Activated T-helper 2 cell treated with anti-CD3 and anti-CD28 coated beads, Interferon-gamma antibody, Interleukin-2, Interleukin-4, amounts not matched to agents 10 μg/mL and 5 μg/mL and 100 μg/mL, durations not matched to agents 14 hours and 24 hours and 36 hours (primary cell): ENCODE measurements at regions not wholly inside any gene's neighbourhood (a gene's known extent, or its start where the extent isn't known, plus 50 kb on each side); places are given as distances from the start of the nearest gene placed in this dataset.
"Not testable (repeated sequence)": the region's sequence is repeated elsewhere in the genome, so short reads cannot be mapped to it uniquely, and the experiment has no call there.

ENCODE experiments used
- DNase-seq: peaks from one replicate; pipeline ENCODE4 v3.0.0; 2021; ENCODE audit warnings: low spot score
- H3K27ac Mint-ChIP-seq: one replicate; pipeline ENCODE4 v1.8.0; 2021; ENCODE audit warnings: mixed read lengths
- H3K27me3 Mint-ChIP-seq: one replicate; pipeline ENCODE4 v1.8.0; 2021; ENCODE audit warnings: low read depth, mixed read lengths
- H3K36me3 Mint-ChIP-seq: one replicate; pipeline ENCODE4 v1.8.0; 2021; ENCODE audit warnings: low read depth, mixed read lengths
- H3K4me1 Mint-ChIP-seq: one replicate; pipeline ENCODE4 v1.8.0; 2021; ENCODE audit warnings: low read depth, mixed read lengths
- H3K4me3 Mint-ChIP-seq: one replicate; pipeline ENCODE4 v1.8.0; 2021; ENCODE audit warnings: low read depth, mild to moderate bottlenecking, moderate library complexity, mixed read lengths
- H3K9me3 Mint-ChIP-seq: one replicate; pipeline ENCODE4 v1.8.0; 2021; ENCODE audit warnings: mixed read lengths
- intact Hi-C: fragments of 100-400 bp; cut with micrococcal nuclease; formaldehyde crosslinking; loops from one replicate; pipeline ENCODE4 v1.15.1; 2023

GRCh38 chr2:160592993-160593392 is 99.4 kb upstream of the RBMS1 start:
- Mint-ChIP-seq H3K9me3 (peaks cover 13% of the 10 kb centered on the region), H3K4me3 (no peak overlapping the region), H3K4me1 (no peaks in the 10 kb centered on the region), H3K27me3 (peaks cover 3% of the 10 kb centered on the region), H3K27ac (no peak overlapping the region), H3K36me3 (no peaks in the 10 kb centered on the region)
- DNase-seq: no peak
- intact Hi-C loops: no loop called here

GRCh38 chr2:160596441-160596840 is 102.8 kb upstream of the RBMS1 start:
- Mint-ChIP-seq H3K9me3 (peaks cover 3% of the 10 kb centered on the region), H3K36me3 (no peaks in the 10 kb centered on the region), H3K27ac (no peak overlapping the region), H3K27me3 (no peaks in the 10 kb centered on the region), H3K4me1 (no peaks in the 10 kb centered on the region), H3K4me3 (no peak overlapping the region)
- no peak for DNase-seq
- intact Hi-C loops: no loop called here

GRCh38 chr2:160600437-160600836 is 106.8 kb upstream of the RBMS1 start:
- H3K36me3 Mint-ChIP-seq, H3K27ac Mint-ChIP-seq, H3K27me3 Mint-ChIP-seq, H3K9me3 Mint-ChIP-seq, intact Hi-C loops, H3K4me1 Mint-ChIP-seq, DNase-seq, H3K4me3 Mint-ChIP-seq: not testable (repeated sequence)

- no peaks in the 10 kb centered on the region for H3K4me1 Mint-ChIP-seq
- no peak for DNase-seq
- no peaks in the 10 kb centered on the region for H3K9me3 Mint-ChIP-seq
- H3K27me3 Mint-ChIP-seq: peaks cover 2% of the 10 kb centered on the region
- H3K4me3 Mint-ChIP-seq: no peak overlapping the region
- no peaks in the 10 kb centered on the region for H3K36me3 Mint-ChIP-seq
- H3K27ac Mint-ChIP-seq: no peak overlapping the region
- intact Hi-C loops: no loop called here
Measured at GRCh38 chr2:160602073-160602472, 108.5 kb upstream of the RBMS1 start.

- Mint-ChIP-seq H3K27ac (no peak overlapping the region), H3K36me3 (no peaks in the 10 kb centered on the region), H3K27me3 (peaks cover 4% of the 10 kb centered on the region), H3K4me1 (no peaks in the 10 kb centered on the region), H3K4me3 (no peak overlapping the region), H3K9me3 (no peaks in the 10 kb centered on the region)
- no peak for DNase-seq
- intact Hi-C loops: no loop called here
Measured at GRCh38 chr2:160603771-160604510, 110.3 kb upstream of the RBMS1 start.

- H3K9me3 Mint-ChIP-seq: no peaks in the 10 kb centered on the region
- intact Hi-C loops: no loop called here
- no peak overlapping the region for H3K27ac Mint-ChIP-seq
- no peak overlapping the region for H3K4me3 Mint-ChIP-seq
- H3K4me1 Mint-ChIP-seq: no peaks in the 10 kb centered on the region
- H3K27me3 Mint-ChIP-seq: peaks cover 12% of the 10 kb centered on the region
- H3K36me3 Mint-ChIP-seq: no peaks in the 10 kb centered on the region
- no peak for DNase-seq
Measured at GRCh38 chr2:160606341-160606740, 112.7 kb upstream of the RBMS1 start.

- no peaks in the 10 kb centered on the region for H3K36me3 Mint-ChIP-seq
- no peak overlapping the region for H3K4me3 Mint-ChIP-seq
- intact Hi-C loops: no loop called here
- DNase-seq: no peak
- no peaks in the 10 kb centered on the region for H3K9me3 Mint-ChIP-seq
- H3K27ac Mint-ChIP-seq: no peak overlapping the region
- peaks cover 4% of the 10 kb centered on the region for H3K4me1 Mint-ChIP-seq
- H3K27me3 Mint-ChIP-seq: peaks cover 12% of the 10 kb centered on the region
Measured at GRCh38 chr2:160608599-160608998, 115.0 kb upstream of the RBMS1 start.

GRCh38 chr2:160609346-160609745 is 115.7 kb upstream of the RBMS1 start:
- intact Hi-C loops: no loop called here

GRCh38 chr2:160610041-160610440 is 116.4 kb upstream of the RBMS1 start:
- peaks cover 10% of the 10 kb centered on the region for H3K9me3 Mint-ChIP-seq
- DNase-seq: no peak
- intact Hi-C loops: no loop called here
- no peak overlapping the region for H3K4me3 Mint-ChIP-seq
- no peak overlapping the region for H3K27ac Mint-ChIP-seq
- peaks cover 5% of the 10 kb centered on the region for H3K4me1 Mint-ChIP-seq
- H3K36me3 Mint-ChIP-seq: no peaks in the 10 kb centered on the region
- peaks cover 12% of the 10 kb centered on the region for H3K27me3 Mint-ChIP-seq

More at GRCh38 chr2:160609346-160609745, 115.7 kb upstream of the RBMS1 start:
- H3K27me3 Mint-ChIP-seq: peaks cover 12% of the 10 kb centered on the region
- peaks cover 4% of the 10 kb centered on the region for H3K9me3 Mint-ChIP-seq
- peaks cover 5% of the 10 kb centered on the region for H3K4me1 Mint-ChIP-seq
- no peak for DNase-seq
- no peaks in the 10 kb centered on the region for H3K36me3 Mint-ChIP-seq
- no peak overlapping the region for H3K27ac Mint-ChIP-seq
- H3K4me3 Mint-ChIP-seq: no peak overlapping the region

- H3K36me3 Mint-ChIP-seq: no peaks in the 10 kb centered on the region
- H3K4me3 Mint-ChIP-seq: no peak overlapping the region
- no peak overlapping the region for H3K27ac Mint-ChIP-seq
- peaks cover 14% of the 10 kb centered on the region for H3K9me3 Mint-ChIP-seq
- no peak for DNase-seq
- peaks cover 15% of the 10 kb centered on the region for H3K27me3 Mint-ChIP-seq
- H3K4me1 Mint-ChIP-seq: peaks cover 5% of the 10 kb centered on the region
- intact Hi-C loops: no loop called here
Measured at GRCh38 chr2:160612266-160612856, 118.8 kb upstream of the RBMS1 start.

- H3K4me3 Mint-ChIP-seq: no peak overlapping the region
- H3K9me3 Mint-ChIP-seq: peaks cover 14% of the 10 kb centered on the region
- H3K4me1 Mint-ChIP-seq: peaks cover 5% of the 10 kb centered on the region
- intact Hi-C loops: no loop called here
- DNase-seq: no peak
- H3K27ac Mint-ChIP-seq: no peak overlapping the region
- H3K27me3 Mint-ChIP-seq: peaks cover 17% of the 10 kb centered on the region
- H3K36me3 Mint-ChIP-seq: no peaks in the 10 kb centered on the region
Measured at GRCh38 chr2:160613466-160614153, 120.0 kb upstream of the RBMS1 start.

GRCh38 chr2:160614391-160614790 is 120.8 kb upstream of the RBMS1 start:
- H3K27ac Mint-ChIP-seq: no peak overlapping the region
- intact Hi-C loops: no loop called here
- peaks cover 14% of the 10 kb centered on the region for H3K9me3 Mint-ChIP-seq
- no peak for DNase-seq
- no peaks in the 10 kb centered on the region for H3K36me3 Mint-ChIP-seq
- peaks cover 16% of the 10 kb centered on the region for H3K27me3 Mint-ChIP-seq
- H3K4me1 Mint-ChIP-seq: peaks cover 5% of the 10 kb centered on the region
- no peak overlapping the region for H3K4me3 Mint-ChIP-seq

- peaks cover 5% of the 10 kb centered on the region for H3K4me1 Mint-ChIP-seq
- peaks cover 14% of the 10 kb centered on the region for H3K9me3 Mint-ChIP-seq
- DNase-seq: no peak
- intact Hi-C loops: no loop called here
- H3K4me3 Mint-ChIP-seq: no peak overlapping the region
- no peaks in the 10 kb centered on the region for H3K36me3 Mint-ChIP-seq
- peaks cover 12% of the 10 kb centered on the region for H3K27me3 Mint-ChIP-seq
- no peak overlapping the region for H3K27ac Mint-ChIP-seq
Measured at GRCh38 chr2:160615706-160616105, 122.1 kb upstream of the RBMS1 start.
